GM18517 (cell line): ENCODE measurements at regions not wholly inside any gene's neighbourhood (a gene's known extent, or its start where the extent isn't known, plus 50 kb on each side); places are given as distances from the start of the nearest gene placed in this dataset.

Source experiments
- ATAC-seq: cut with Tn5 transposase; IDR thresholded peaks from one replicate; pipeline ENCODE4 v1.9.1; 2021; ENCODE audit warnings: mild to moderate bottlenecking, moderate library complexity; ENCODE audit not compliant: unreplicated experiment

- ATAC-seq: no peak
Observed at GRCh38 chr10:117427356-117427755, 52.1 kb upstream of the PDZD8 start.

- ATAC-seq: peak; percentile 79
Observed at GRCh38 chr10:117425974-117426566, 50.8 kb upstream of the PDZD8 start.

- no peak for ATAC-seq
Observed at GRCh38 chr10:117424883-117425649, 49.8 kb upstream of the PDZD8 start.
